HCT116 (cell line): ENCODE measurements at regions not wholly inside any gene's neighbourhood (a gene's known extent, or its start where the extent isn't known, plus 50 kb on each side); places are given as distances from the start of the nearest gene placed in this dataset.

Source experiments
- ATAC-seq: fragments of 200-7000 bp; cut with Tn5 transposase; 2 replicates; pipeline ENCODE4 v1.9.1; 2020; ENCODE audit warnings: mild to moderate bottlenecking, moderate library complexity
- BruUV-seq: library from RNA; stranded (reverse); fragments of 400-500 nt; replicated peaks from 2 replicates; lab custom pipeline; 2021; lab: Mats Ljungman, UMichigan
- CTCF ChIA-PET: fragments of 300-600 bp; sonication (Branson Sonifier 250); formaldehyde crosslinking; loops from one replicate; lab custom pipeline; 2021; ENCODE audit warnings: antibody characterized with exemption; lab: Charles Lee
- POLR2A ChIA-PET: fragments of 300-600, 350-600 bp; sonication (Branson Sonifier 250); formaldehyde crosslinking; loops from one replicate; lab custom pipeline; 2021; ENCODE audit warnings: antibody characterized with exemption; lab: Charles Lee
- RAD21 ChIA-PET, 2 experiments: fragments of 300-600 bp; sonication (Branson Sonifier 250); formaldehyde crosslinking; loops; one replicate each; lab custom pipeline; 2023; ENCODE audit warnings: low total read pairs in 2 of 2; ENCODE audit not compliant: uncharacterized antibody in 2 of 2, unreplicated experiment in 2 of 2, low non-redundant PET in 1 of 2; lab: Charles Lee
- DNase-seq: peaks from one replicate; pipeline ENCODE4 v3.0.0-alpha.2; 2010; ENCODE audit warnings: low read depth, low spot score
- H2AFZ ChIP-seq: fragments of 200-600 bp; shearing (Covaris generic), sonication (generic); 2 replicates; pipeline ENCODE4 v1.6.1; 2017; ENCODE audit warnings: low read depth, mixed run types, mixed read lengths, antibody characterized with exemption, low read length; ENCODE audit not compliant: poor library complexity, severe bottlenecking
- H3K27ac ChIP-seq: 2 replicates; pipeline ENCODE4 v1.5.1; 2012; ENCODE audit warnings: low read depth, low read length
- H3K27me3 ChIP-seq: fragments of 200-600 bp; sonication (generic); 2 replicates; pipeline ENCODE4 v1.6.1; 2016; ENCODE audit warnings: mixed run types, low read length, mixed read lengths; ENCODE audit not compliant: insufficient read depth
- H3K36me3 ChIP-seq, 2 experiments: fragments of 200-500 bp in 1 of 2; fragments of 200-600 bp in 1 of 2; sonication (Bioruptor generic) in 1 of 2; sonication (generic) in 1 of 2; 2 replicates each; pipeline versions ENCODE4 v1.5.1 to v1.6.1; 2014 to 2016; ENCODE audit warnings: low read length in 2 of 2, inconsistent platforms in 1 of 2, mixed read lengths in 1 of 2, mixed run types in 1 of 2; ENCODE audit not compliant: insufficient read depth in 2 of 2, control insufficient read depth in 1 of 2
- H3K4me1 ChIP-seq, 2 experiments: fragments of 200-600 bp in 1 of 2; sonication (generic) in 1 of 2; 2 replicates each; pipeline versions ENCODE4 v1.5.1 to v1.6.1; 2012 to 2017; ENCODE audit warnings: low read length in 2 of 2, inconsistent platforms in 1 of 2, mild to moderate bottlenecking in 1 of 2, mixed read lengths in 1 of 2, mixed run types in 1 of 2, moderate library complexity in 1 of 2; ENCODE audit not compliant: insufficient read depth in 2 of 2, control insufficient read depth in 1 of 2
- H3K4me2 ChIP-seq: fragments of 200-600 bp; sonication (generic); 2 replicates; pipeline ENCODE4 v1.6.1; 2017; ENCODE audit warnings: mixed run types, low read length, mixed read lengths
- H3K4me3 ChIP-seq, 2 experiments: fragments of 200-600 bp in 1 of 2; sonication (generic) in 1 of 2; replicated peaks in 1 of 2; 2 replicates each; pipeline ENCODE4 v1.5.1; 2011 to 2016; ENCODE audit warnings: low read length in 2 of 2, control low read depth in 1 of 2, low read depth in 1 of 2, mild to moderate bottlenecking in 1 of 2, mixed read lengths in 1 of 2, mixed run types in 1 of 2
- H3K79me2 ChIP-seq: fragments of 200-600 bp; sonication (generic); 2 replicates; pipeline ENCODE4 v1.6.1; 2017; ENCODE audit warnings: mild to moderate bottlenecking, mixed run types, low read length, moderate library complexity, mixed read lengths; ENCODE audit not compliant: insufficient read depth
- H3K9ac ChIP-seq: fragments of 200-600 bp; sonication (generic); 2 replicates; pipeline ENCODE4 v1.6.1; 2016; ENCODE audit warnings: low read length, mixed read lengths
- H3K9me2 ChIP-seq: fragments of 200-600 bp; sonication (generic), shearing (Covaris generic); 2 replicates; pipeline ENCODE4 v1.6.1; 2017; ENCODE audit warnings: mixed run types, mild to moderate bottlenecking, moderate library complexity; ENCODE audit not compliant: insufficient read depth
- H3K9me3 ChIP-seq, 2 experiments: fragments of 200-500 bp in 1 of 2; fragments of 200-600 bp in 1 of 2; sonication (Bioruptor generic) in 1 of 2; sonication (generic) in 1 of 2; 2 replicates each; pipeline ENCODE4 v1.6.1; 2014 to 2017; ENCODE audit warnings: low read length in 2 of 2, mixed read lengths in 2 of 2, inconsistent platforms in 1 of 2, low read depth in 1 of 2, mild to moderate bottlenecking in 1 of 2, mixed run types in 1 of 2, moderate library complexity in 1 of 2; ENCODE audit not compliant: control insufficient read depth in 1 of 2, insufficient read depth in 1 of 2
- H4K20me1 ChIP-seq: fragments of 200-600 bp; sonication (generic), shearing (Covaris generic); 2 replicates; pipeline ENCODE4 v1.6.1; 2017; ENCODE audit warnings: mixed run types, mild to moderate bottlenecking, moderate library complexity; ENCODE audit not compliant: insufficient read depth
- CBX3 ChIP-seq: IDR thresholded peaks from 2 replicates; pipeline ENCODE4 v1.6.1; 2012; ENCODE audit warnings: low read depth
- CTCF ChIP-seq, 3 experiments: fragments of 200-600 bp in 1 of 3; sonication (generic) in 1 of 3; IDR thresholded peaks in 2 of 3; conservative IDR thresholded peaks in 1 of 3; 2 replicates each; pipeline ENCODE4 v1.5.1; 2012 to 2017; ENCODE audit warnings: low read depth in 2 of 3, low read length in 2 of 3, antibody characterized with exemption in 1 of 3, borderline replicate concordance in 1 of 3, control low read depth in 1 of 3, mild to moderate bottlenecking in 1 of 3, mixed read lengths in 1 of 3, mixed run types in 1 of 3, moderate library complexity in 1 of 3; ENCODE audit not compliant: insufficient read depth in 1 of 3
- FOSL1 ChIP-seq: IDR thresholded peaks from 2 replicates; pipeline ENCODE4 v1.6.1; 2012; ENCODE audit warnings: low read depth
- JUND ChIP-seq: IDR thresholded peaks from 2 replicates; pipeline ENCODE4 v1.6.1; 2012
- MAX ChIP-seq: IDR thresholded peaks from 2 replicates; pipeline ENCODE4 v1.6.1; 2012
- POLR2A ChIP-seq: IDR thresholded peaks from 2 replicates; pipeline ENCODE4 v1.7.0; 2011; ENCODE audit warnings: borderline replicate concordance; ENCODE audit not compliant: insufficient read depth, insufficient read length; ENCODE audit errors: extremely low read depth
- RAD21 ChIP-seq: IDR thresholded peaks from 2 replicates; pipeline ENCODE4 v1.6.1; 2012; ENCODE audit warnings: low read depth, mild to moderate bottlenecking
- REST ChIP-seq: IDR thresholded peaks from 2 replicates; pipeline ENCODE4 v1.6.1; 2012; ENCODE audit warnings: low read depth
- SIN3A ChIP-seq: IDR thresholded peaks from 2 replicates; pipeline ENCODE4 v1.6.1; 2012; ENCODE audit warnings: low read depth
- SRF ChIP-seq: IDR thresholded peaks from 2 replicates; pipeline ENCODE4 v1.6.1; 2012; ENCODE audit warnings: low read depth
- TCF7L2 ChIP-seq: IDR thresholded peaks from 2 replicates; pipeline ENCODE4 v1.7.0; 2011; ENCODE audit warnings: borderline replicate concordance, inconsistent platforms; ENCODE audit not compliant: insufficient read depth, insufficient read length; ENCODE audit errors: extremely low read depth
- YY1 ChIP-seq: IDR thresholded peaks from 2 replicates; pipeline ENCODE4 v1.6.1; 2011; ENCODE audit warnings: low read length, low read depth, moderate library complexity, mild to moderate bottlenecking; ENCODE audit not compliant: insufficient replicate concordance; ENCODE audit errors: extremely low read depth
- ZFX ChIP-seq: fragments of 450-650 bp; IDR thresholded peaks from 2 replicates; pipeline ENCODE4 v1.6.1; 2017
- intact Hi-C: fragments of 100-400 bp; cut with micrococcal nuclease; formaldehyde crosslinking; loops from 2 replicates; pipeline ENCODE4 v1.10.0; 2022

- POLR2A ChIA-PET, result no interaction called here
- no peaks in the 10 kb centered on the region for H3K9me2 ChIP-seq
- no peak overlapping the region for H3K4me3 ChIP-seq
- no TSS peak for BruUV-seq
- no peak overlapping the region for H3K4me2 ChIP-seq
- no peaks in the 10 kb centered on the region for H3K27me3 ChIP-seq
- RAD21 ChIA-PET, result no interaction called here
- no peaks in the 10 kb centered on the region for H3K36me3 ChIP-seq
- ATAC-seq (no peak), DNase-seq (no peak)
- no peaks in the 10 kb centered on the region for H3K9me3 ChIP-seq
- intact Hi-C loops, result no loop called here
- no peak overlapping the region for H3K27ac ChIP-seq
- H2AFZ ChIP-seq, result no peak overlapping the region
- CTCF ChIA-PET, result no interaction called here
- no peaks in the 10 kb centered on the region for H3K4me1 ChIP-seq
- TF ChIP-seq FOSL1 (no peak), MAX (no peak), REST (no peak), SRF (no peak), SIN3A (no peak), CBX3 (no peak), RAD21 (no peak), JUND (no peak), ZFX (no peak), CTCF (IDR thresholded peaks at IDR 0.05 in 2 of 3, conservative IDR thresholded peaks at IDR 0.05 in 1 of 3; ENCODE audit: borderline replicate concordance in 1 of 3, insufficient read depth in 1 of 3, low read depth in 2 of 3, low read length in 2 of 3) (no peak), POLR2A (no peak), YY1 (no peak), TCF7L2 (no peak)
- no peaks in the 10 kb centered on the region for H4K20me1 ChIP-seq
- no peak overlapping the region for H3K9ac ChIP-seq
- no peaks in the 10 kb centered on the region for H3K79me2 ChIP-seq
Observed at GRCh38 chr10:90372451-90372850, 485.4 kb downstream of the HTR7 start.
